ENCODE measurements at regions not wholly inside any gene's neighbourhood (a gene's known extent, or its start where the extent isn't known, plus 50 kb on each side); places are given as distances from the start of the nearest gene placed in this dataset.

- DNase-seq (ENCODE audit: low read depth, low spot score), result no peak
Measured at GRCh38 chr1:106846656-106847055, 209.8 kb upstream of the PRMT6 start.

GRCh38 chr1:106861110-106861509, 195.4 kb upstream of the PRMT6 start:
- no peak for DNase-seq (ENCODE audit: low read depth, low spot score)

GRCh38 chr1:106868828-106869227, 187.6 kb upstream of the PRMT6 start:
- no peak for DNase-seq (ENCODE audit: low read depth, low spot score)

- DNase-seq (ENCODE audit: low read depth, low spot score), result no peak
Measured at GRCh38 chr1:106875622-106876021, 180.9 kb upstream of the PRMT6 start.

- no peak for DNase-seq (ENCODE audit: low read depth, low spot score)
Measured at GRCh38 chr1:106876384-106876783, 180.1 kb upstream of the PRMT6 start.

- no peak for DNase-seq (ENCODE audit: low read depth, low spot score)
Measured at GRCh38 chr1:106879538-106879937, 176.9 kb upstream of the PRMT6 start.

GRCh38 chr1:106880226-106880625, 176.2 kb upstream of the PRMT6 start:
- DNase-seq (ENCODE audit: low read depth, low spot score), result no peak

GRCh38 chr1:106883208-106883607, 173.3 kb upstream of the PRMT6 start:
- no peak for DNase-seq (ENCODE audit: low read depth, low spot score)

GRCh38 chr1:106889059-106889458, 167.4 kb upstream of the PRMT6 start:
- no peak for DNase-seq (ENCODE audit: low read depth, low spot score)

GRCh38 chr1:106889583-106889982, 166.9 kb upstream of the PRMT6 start:
- no peak for DNase-seq (ENCODE audit: low read depth, low spot score)

GRCh38 chr1:106897976-106898375, 158.5 kb upstream of the PRMT6 start:
- no peak for DNase-seq (ENCODE audit: low read depth, low spot score)

GRCh38 chr1:106899644-106900043, 156.8 kb upstream of the PRMT6 start:
- DNase-seq (ENCODE audit: low read depth, low spot score), result no peak

GRCh38 chr1:106907795-106908194, 148.7 kb upstream of the PRMT6 start:
- no peak for DNase-seq (ENCODE audit: low read depth, low spot score)

- no peak for DNase-seq (ENCODE audit: low read depth, low spot score)
Measured at GRCh38 chr1:106908689-106909088, 147.8 kb upstream of the PRMT6 start.

GRCh38 chr1:106910798-106911197, 145.7 kb upstream of the PRMT6 start:
- no peak for DNase-seq (ENCODE audit: low read depth, low spot score)

GRCh38 chr1:106912131-106912530, 144.3 kb upstream of the PRMT6 start:
- DNase-seq (ENCODE audit: low read depth, low spot score), result no peak

- DNase-seq (ENCODE audit: low read depth, low spot score), result no peak
Measured at GRCh38 chr1:106921186-106921585, 135.3 kb upstream of the PRMT6 start.

GRCh38 chr1:106924360-106924759, 132.1 kb upstream of the PRMT6 start:
- DNase-seq (ENCODE audit: low read depth, low spot score), result peak; percentile 25

GRCh38 chr1:106925750-106926149, 130.7 kb upstream of the PRMT6 start:
- no peak for DNase-seq (ENCODE audit: low read depth, low spot score)

- DNase-seq (ENCODE audit: low read depth, low spot score), result no peak
Measured at GRCh38 chr1:106926803-106927582, 129.5 kb upstream of the PRMT6 start.

GRCh38 chr1:106937104-106937503, 119.4 kb upstream of the PRMT6 start:
- DNase-seq (ENCODE audit: low read depth, low spot score), result no peak

GRCh38 chr1:106944721-106945120, 111.8 kb upstream of the PRMT6 start:
- DNase-seq (ENCODE audit: low read depth, low spot score), result no peak

GRCh38 chr1:106952776-106953175, 103.7 kb upstream of the PRMT6 start:
- DNase-seq (ENCODE audit: low read depth, low spot score), result no peak

Data from iPS DF 19.7 (cell line).